GM19452 (cell line): ENCODE measurements at regions not wholly inside any gene's neighbourhood (a gene's known extent, or its start where the extent isn't known, plus 50 kb on each side); places are given as distances from the start of the nearest gene placed in this dataset.

Experiments
- ATAC-seq: cut with Tn5 transposase; IDR thresholded peaks from one replicate; pipeline ENCODE4 v1.9.1; 2021; ENCODE audit not compliant: unreplicated experiment

DNA sequence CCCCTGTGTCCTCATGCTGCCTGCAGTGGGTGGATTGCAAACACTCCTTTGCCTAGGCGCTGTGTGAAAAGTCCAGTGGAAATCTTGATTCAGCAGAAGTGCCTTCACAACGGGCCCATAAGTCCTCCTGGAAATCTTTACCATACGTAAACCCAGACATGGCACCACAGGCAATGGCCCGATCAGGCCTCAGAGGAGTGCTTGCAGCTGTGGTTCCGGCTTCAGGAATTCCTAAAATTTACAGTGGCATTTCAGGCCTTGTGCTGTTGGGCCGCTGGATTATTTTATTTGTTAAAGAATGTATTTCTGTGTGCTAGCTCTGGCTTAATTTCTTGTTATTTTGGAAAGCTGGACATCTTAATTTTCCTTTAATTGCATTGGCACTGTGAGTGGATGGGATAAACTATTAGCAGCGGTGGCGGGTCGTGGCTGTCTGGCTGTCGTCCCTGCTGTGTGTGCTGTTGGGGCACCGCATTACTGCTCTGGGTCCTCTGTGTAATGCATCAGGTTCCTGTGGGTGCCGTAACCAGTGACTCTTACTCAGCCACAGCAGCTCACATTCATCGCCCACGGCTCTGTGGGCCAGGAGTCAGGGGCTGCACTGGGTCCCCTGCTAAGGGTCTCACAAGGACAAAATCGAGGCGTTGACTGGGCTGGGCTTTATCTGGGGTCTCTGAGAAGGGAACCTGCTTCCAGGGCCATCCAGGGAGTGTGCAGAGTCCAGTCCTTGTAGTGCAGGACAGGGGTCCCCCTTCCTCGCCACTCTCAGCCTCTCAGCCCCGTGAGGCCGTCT lies 73.1 kb downstream of the RTP5 start:
- ATAC-seq = no peak

DNA sequence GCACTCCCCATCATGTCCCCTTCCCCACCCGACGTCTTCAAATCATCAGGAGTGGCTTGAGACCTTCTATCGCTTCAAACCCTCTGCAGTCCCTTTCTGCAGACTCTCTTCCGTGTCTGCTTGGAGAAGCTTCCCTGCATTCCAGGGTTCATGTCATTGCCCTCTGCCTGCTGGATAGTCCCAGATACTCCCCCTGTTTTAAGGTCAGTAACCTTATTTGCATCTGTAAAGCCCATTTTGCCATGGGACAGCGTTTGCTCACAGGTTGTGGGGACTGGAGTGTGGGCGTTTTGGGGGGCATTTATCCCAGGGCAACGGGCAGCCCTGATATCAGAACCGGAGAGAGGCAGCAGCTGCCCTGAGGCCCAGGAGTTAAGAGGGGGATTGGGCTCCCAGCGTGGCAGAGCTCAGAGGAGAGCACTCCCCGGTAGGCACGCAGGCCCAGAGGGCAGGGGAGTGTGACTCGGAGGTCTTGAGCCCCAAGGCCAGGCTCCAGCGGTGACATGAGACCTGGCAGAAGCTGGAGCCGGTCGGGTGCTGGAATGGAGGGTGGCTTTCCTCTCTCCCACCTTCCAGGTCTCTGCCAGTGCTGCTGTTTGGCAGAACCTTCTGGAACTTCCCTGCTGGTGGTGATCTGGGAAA lies 73.8 kb downstream of the RTP5 start:
- ATAC-seq = no peak

DNA sequence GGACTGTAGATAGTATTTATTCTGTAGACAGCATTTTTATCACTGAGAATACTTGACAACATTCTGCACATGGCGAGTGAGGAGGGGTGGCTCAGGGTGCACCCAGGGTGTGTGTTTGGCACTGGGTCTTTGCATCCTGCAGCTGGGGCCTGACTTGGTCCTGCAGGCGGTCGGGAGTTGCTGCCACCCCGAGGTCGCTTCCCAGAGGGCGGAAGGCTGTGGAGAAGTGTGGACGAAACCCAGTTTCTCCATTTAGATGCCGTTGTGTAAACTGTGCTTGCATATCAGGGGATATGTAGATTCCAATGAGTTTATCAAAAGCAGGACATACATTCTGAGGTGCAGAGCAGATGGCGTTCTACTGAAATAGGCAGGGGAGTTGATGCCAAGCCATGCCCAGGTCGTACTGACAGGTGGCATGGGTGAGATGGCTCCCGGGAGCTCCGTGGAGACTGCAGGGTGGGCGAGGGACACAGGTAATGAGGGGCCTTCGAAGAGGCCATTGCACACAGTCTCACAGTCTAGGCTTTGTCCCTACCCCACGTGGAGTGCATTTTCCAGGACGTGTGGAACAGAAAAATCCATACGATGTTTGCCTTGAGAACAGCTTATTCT lies 74.5 kb downstream of the RTP5 start:
- no peak for ATAC-seq

DNA sequence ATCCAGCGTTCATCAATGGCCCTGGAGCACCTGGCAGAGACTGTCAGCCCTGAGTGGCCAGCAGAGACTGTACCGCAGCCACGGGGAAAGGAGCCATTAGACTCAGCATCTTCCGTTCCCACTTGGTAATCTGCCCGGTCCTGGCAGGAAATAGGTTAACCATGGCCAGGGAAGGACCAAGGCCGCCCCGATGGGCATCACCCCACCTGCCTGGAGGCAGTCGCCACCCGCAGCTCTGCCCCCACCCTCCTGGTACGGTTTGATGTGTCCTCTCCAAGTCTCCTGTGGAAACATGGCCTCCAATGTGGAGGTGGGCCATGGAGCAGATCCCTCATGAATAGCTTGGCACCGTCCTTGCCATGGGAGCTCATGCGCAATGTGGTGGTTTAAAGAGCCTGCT lies 75.3 kb downstream of the RTP5 start:
- no peak for ATAC-seq

DNA sequence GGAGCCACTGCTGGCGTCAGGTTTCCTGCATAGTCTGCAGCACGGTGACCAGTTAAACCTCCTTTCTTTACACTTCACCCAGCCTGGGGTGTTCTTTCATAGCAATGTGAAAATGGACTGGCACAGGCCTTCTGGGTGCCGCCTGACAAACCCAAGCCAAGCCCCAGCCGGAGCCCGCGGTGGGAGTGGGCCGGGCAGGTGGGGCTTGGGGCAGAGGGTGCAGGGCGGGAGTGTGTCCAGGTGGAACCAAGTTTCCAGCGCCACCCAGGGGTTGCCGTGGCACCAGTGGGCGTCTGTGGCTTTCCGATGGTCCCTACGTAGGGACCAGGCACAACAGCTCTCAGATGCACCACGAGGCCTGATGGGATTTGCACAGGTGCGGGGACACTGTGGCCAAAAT lies 75.8 kb downstream of the RTP5 start:
- no peak for ATAC-seq

GRCh38 chr2:241945803-241946202 lies 76.3 kb downstream of the RTP5 start:
- ATAC-seq = no peak

GRCh38 chr2:241946306-241947003 lies 76.9 kb downstream of the RTP5 start:
- no peak for ATAC-seq

GRCh38 chr2:241947004-241947350 lies 77.4 kb downstream of the RTP5 start:
- no peak for ATAC-seq

GRCh38 chr2:241947401-241947800 lies 77.9 kb downstream of the RTP5 start:
- ATAC-seq = no peak

- ATAC-seq = no peak
Measured at GRCh38 chr2:241947876-241948275, 78.3 kb downstream of the RTP5 start.

DNA sequence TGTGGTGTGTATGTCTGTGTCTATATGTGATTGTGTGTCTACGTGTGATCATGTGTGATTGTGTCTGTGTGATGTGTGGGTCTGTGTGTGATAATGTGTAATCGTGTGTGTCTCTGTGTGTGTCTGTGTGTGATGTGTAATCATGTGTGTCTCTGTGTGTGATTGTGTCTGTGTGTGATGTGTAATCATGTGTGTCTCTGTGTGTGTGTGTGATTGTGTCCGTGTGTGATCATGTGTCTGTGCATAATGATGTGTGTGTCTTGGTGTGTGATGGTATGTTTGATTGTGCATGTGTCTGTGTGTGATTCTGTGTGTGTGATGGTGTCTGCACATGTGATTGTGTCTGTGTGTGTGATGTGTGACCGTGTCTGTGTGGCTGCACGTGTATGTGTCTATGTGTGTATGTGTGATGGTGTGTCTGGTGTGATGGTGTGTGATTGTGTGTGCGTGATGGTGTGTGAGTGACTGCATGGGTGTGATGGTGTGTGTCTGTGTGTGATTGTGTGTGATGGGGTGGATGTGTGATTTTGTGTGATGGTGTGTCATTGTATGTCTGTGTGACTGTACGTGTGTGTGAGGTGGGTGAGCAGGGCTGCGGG lies 78.9 kb downstream of the RTP5 start:
- ATAC-seq = no peak

GRCh38 chr2:241948901-241949735 lies 79.6 kb downstream of the RTP5 start:
- ATAC-seq = no peak

- no peak for ATAC-seq
Measured at GRCh38 chr2:241949736-241950412, 80.3 kb downstream of the RTP5 start.

GRCh38 chr2:241950413-241951315 lies 81.1 kb downstream of the RTP5 start:
- ATAC-seq = no peak

GRCh38 chr2:241951316-241951700 lies 81.8 kb downstream of the RTP5 start:
- ATAC-seq = no peak

DNA sequence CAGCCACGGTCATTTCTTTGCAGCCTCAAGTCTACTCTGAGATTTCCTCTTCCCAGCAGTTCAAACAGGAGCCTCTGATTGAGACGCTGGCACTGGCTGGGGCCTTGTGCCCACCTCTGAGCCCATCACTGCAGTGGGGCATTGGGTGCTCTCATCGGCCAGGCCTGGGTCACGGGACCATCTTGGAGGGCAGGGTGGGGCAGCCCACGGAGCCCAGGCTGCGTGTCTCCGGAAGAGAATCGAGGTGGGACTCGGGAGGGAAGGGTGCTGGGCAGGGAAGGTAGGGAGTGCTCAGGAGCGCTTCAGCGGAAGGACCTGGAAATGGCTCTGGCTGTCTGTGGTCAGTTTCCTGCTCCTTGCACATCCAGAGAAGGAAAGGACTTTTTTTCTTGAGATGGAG lies 82.4 kb downstream of the RTP5 start:
- ATAC-seq = no peak

DNA sequence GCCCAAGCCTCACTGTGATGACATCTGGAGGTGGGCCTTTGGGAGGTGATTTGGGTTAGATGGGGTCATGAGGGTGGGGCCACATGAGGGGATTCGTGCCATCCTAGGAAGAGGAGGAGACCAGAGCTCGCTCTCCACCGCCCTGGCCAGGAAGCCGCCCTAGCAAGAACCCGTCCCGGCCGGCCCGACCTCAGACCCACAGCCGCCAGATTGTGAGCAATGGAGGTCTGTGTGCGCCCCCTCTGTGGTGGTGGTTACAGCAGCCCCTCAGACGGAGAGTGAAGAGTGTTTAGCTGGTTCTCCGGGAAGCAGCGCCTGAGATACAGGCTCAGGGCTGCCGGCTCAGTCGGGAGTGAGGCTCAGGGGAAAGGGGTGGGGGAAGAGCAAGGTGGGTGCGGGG lies 83.3 kb downstream of the RTP5 start:
- ATAC-seq = no peak

DNA sequence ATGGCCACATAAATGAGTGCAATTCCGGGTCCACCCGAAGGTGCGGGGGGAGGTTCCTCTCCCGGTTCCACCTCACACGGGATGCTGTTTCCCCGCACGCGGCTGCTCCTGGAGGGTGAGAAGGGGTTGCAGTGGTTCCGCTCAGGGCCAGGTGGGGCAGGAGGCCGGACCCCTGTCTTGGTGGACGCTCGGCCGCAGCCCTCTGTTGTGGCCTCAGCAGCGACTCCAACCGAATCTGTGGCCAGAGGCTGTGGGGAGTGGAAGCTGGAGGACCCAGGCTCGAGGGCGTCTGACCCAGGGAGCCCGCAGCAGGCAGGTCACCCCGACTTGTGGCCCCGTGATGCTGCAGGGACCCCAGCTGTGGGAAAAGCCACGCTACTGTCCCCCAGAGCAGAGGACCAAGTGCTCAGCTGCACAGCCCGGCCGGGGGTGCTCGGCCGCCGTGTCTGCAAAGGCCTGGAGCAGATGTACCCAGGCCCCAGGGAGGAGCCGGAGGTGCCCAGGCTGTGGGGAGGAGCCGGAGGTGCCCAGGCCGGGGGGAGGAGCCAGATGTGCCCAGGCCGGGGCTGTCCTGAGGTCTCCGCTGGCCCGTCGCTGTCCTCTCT lies 83.9 kb downstream of the RTP5 start:
- ATAC-seq = no peak
